ENCODE measurements at regions not wholly inside any gene's neighbourhood (a gene's known extent, or its start where the extent isn't known, plus 50 kb on each side); places are given as distances from the start of the nearest gene placed in this dataset.

DNA sequence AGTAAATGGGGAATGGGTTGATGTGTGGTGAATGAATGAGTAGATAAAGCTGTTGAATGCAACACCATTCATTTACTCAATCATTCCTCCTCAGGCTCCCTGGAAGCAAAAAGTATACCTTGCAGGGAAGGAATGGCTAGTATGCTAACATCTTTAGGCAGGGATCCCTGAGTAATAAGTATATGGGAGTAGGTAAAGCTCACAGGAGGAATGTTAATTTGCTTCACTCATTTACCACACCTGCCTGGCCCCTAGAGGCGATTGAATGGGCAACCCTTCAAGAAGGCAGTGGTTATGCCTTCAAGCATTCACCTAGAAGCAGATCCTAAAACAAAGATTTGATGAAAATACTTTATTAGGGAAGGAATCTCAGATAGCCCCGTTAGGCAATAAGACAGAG lies 208.7 kb upstream of the GADL1 start:
- DNase-seq = no peak
- TF ChIP-seq, protein P1, sequence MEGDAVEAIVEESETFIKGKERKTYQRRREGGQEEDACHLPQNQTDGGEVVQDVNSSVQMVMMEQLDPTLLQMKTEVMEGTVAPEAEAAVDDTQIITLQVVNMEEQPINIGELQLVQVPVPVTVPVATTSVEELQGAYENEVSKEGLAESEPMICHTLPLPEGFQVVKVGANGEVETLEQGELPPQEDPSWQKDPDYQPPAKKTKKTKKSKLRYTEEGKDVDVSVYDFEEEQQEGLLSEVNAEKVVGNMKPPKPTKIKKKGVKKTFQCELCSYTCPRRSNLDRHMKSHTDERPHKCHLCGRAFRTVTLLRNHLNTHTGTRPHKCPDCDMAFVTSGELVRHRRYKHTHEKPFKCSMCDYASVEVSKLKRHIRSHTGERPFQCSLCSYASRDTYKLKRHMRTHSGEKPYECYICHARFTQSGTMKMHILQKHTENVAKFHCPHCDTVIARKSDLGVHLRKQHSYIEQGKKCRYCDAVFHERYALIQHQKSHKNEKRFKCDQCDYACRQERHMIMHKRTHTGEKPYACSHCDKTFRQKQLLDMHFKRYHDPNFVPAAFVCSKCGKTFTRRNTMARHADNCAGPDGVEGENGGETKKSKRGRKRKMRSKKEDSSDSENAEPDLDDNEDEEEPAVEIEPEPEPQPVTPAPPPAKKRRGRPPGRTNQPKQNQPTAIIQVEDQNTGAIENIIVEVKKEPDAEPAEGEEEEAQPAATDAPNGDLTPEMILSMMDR (IDR thresholded peaks at IDR 0.05) = no peak
- Histone ChIP-seq H3K4me1 (no peaks in the 10 kb centered on the region), H3K36me3 (no peaks in the 10 kb centered on the region), H3K27ac (no peak overlapping the region), H3K9me3 (no peaks in the 10 kb centered on the region), H3K27me3 (no peaks in the 10 kb centered on the region), H3K4me3 (no peak overlapping the region)
- intact Hi-C loops (cut with DNase I; ENCODE audit: low total_unique reads) = no loop called here

DNA sequence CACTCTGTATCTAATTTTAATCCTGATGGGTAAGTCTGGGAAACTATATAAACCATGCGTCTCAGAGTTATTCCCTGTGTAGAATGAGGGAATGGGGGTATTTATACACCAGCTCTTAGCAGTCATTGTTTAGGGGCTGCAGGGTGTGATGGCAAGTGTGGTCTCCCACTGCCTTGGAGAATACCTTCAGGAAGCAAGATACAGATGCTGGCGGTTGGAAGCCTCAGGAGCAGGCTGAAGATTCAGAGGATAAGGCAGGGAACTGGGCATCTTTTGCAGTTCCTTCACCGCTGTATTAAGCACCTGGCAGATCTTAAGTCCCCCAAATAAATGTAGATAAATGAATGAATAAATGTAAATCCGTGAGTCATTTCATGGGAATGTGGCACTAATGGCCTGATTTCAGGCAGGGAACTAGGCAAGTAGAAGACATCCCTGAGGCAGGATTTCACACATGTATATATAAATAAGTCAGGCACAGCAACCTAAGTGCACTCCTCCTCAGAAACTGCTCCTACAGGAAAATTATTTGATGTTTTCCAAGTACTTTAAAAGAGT lies 209.2 kb upstream of the GADL1 start:
- Histone ChIP-seq H3K9me3 (no peaks in the 10 kb centered on the region), H3K36me3 (no peaks in the 10 kb centered on the region), H3K4me1 (no peaks in the 10 kb centered on the region), H3K27me3 (no peaks in the 10 kb centered on the region), H3K4me3 (no peak overlapping the region), H3K27ac (no peak overlapping the region)
- TF ChIP-seq, protein P1 (IDR thresholded peaks at IDR 0.05) = no peak
- no peak for DNase-seq
- intact Hi-C loops (cut with DNase I; ENCODE audit: low total_unique reads) = no loop called here

GRCh38 chr3:31105011-31105410 lies 210.6 kb upstream of the GADL1 start:
- H3K27me3 ChIP-seq = no peaks in the 10 kb centered on the region
- intact Hi-C loops (cut with DNase I; ENCODE audit: low total_unique reads) = no loop called here
- H3K4me3 ChIP-seq = no peak overlapping the region
- H3K36me3 ChIP-seq = no peaks in the 10 kb centered on the region
- H3K9me3 ChIP-seq = no peaks in the 10 kb centered on the region
- H3K27ac ChIP-seq = no peak overlapping the region
- DNase-seq = no peak
- no peaks in the 10 kb centered on the region for H3K4me1 ChIP-seq
- TF ChIP-seq, protein P1 (IDR thresholded peaks at IDR 0.05) = no peak

DNA sequence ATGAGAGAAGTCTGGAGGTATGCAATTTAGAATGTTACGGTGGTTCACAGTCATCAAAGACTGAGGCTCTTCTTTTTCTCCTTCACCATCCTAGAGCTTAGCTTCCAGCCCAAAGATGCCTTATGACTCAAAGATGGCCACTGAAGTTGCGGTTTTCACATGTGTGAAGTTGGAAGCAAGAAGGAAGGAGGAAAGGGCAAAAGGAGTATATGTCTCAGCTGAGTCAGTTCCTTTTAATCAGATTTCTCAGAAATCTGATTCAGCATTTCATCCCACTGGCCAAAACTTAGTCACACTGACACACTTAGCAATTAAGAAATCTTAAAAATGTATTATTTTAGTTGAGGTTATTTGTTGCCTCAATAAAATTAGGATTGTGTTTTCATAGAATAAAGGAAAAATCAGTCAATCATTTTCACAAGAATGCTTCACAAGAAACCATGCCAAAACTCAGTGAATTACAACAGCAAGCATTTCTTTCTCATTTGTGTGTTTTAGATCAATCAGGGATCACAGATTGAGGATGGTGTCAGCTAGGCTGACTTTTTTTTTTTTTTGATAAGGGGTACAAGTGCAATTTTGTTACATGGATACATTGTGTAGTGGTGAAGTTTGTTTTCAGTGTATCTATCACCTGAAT lies 211.1 kb upstream of the GADL1 start:
- no peak overlapping the region for H3K27ac ChIP-seq
- TF ChIP-seq, protein P1 (IDR thresholded peaks at IDR 0.05) = no peak
- H3K4me1 ChIP-seq = no peaks in the 10 kb centered on the region
- no peak for DNase-seq
- H3K27me3 ChIP-seq = no peaks in the 10 kb centered on the region
- no peak overlapping the region for H3K4me3 ChIP-seq
- no peaks in the 10 kb centered on the region for H3K9me3 ChIP-seq
- intact Hi-C loops (cut with DNase I; ENCODE audit: low total_unique reads) = no loop called here
- no peaks in the 10 kb centered on the region for H3K36me3 ChIP-seq

DNA sequence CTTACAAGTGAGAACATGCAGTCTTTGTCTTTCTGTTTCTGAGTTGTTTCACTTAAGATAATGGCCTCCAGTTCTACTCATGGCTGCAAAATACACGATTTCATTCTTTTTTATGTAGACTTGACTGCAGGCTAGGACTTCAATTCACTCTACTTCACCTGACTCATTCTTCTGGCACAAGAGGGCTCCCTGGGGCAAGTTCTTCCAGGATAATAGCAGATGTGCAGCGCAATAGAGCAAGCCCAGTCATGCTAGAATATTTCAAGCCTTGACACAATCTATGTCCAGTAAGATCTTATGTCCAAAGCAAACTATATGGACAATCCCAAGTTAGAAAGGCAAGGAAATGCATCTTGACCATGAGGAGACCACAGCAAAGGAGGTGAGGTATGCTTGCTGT lies 211.7 kb upstream of the GADL1 start:
- Histone ChIP-seq H3K36me3 (no peaks in the 10 kb centered on the region), H3K27ac (no peak overlapping the region), H3K27me3 (no peaks in the 10 kb centered on the region), H3K4me3 (no peak overlapping the region), H3K9me3 (no peaks in the 10 kb centered on the region), H3K4me1 (no peaks in the 10 kb centered on the region)
- intact Hi-C loops (cut with DNase I; ENCODE audit: low total_unique reads) = no loop called here
- TF ChIP-seq, protein P1 (IDR thresholded peaks at IDR 0.05) = no peak
- no peak for DNase-seq
